Body of pancreas (tissue), 4 donors: ENCODE measurements at regions not wholly inside any gene's neighbourhood (a gene's known extent, or its start where the extent isn't known, plus 50 kb on each side); places are given as distances from the start of the nearest gene placed in this dataset.
"Not testable (repeated sequence)": the region's sequence is repeated elsewhere in the genome, so short reads cannot be mapped to it uniquely, and the experiment has no call there.

Experiments
- POLR2A ChIP-seq, 3 donors: fragments of 450-650 bp; IDR thresholded peaks; one replicate each; pipeline ENCODE4 v1.6.1; 2016; ENCODE audit warnings: antibody characterized with exemption in 3 of 3, mild to moderate bottlenecking in 2 of 3
- TF ChIP-seq, protein P1 (sequence below), 7 experiments: fragments of 450-650 bp in 4 of 7; fragments of 200-600 bp in 3 of 7; sonication (generic) in 3 of 7; IDR thresholded peaks; one replicate each; pipeline ENCODE4 v1.5.1; 2016 to 2019; ENCODE audit warnings: antibody characterized with exemption in 7 of 7

DNA sequence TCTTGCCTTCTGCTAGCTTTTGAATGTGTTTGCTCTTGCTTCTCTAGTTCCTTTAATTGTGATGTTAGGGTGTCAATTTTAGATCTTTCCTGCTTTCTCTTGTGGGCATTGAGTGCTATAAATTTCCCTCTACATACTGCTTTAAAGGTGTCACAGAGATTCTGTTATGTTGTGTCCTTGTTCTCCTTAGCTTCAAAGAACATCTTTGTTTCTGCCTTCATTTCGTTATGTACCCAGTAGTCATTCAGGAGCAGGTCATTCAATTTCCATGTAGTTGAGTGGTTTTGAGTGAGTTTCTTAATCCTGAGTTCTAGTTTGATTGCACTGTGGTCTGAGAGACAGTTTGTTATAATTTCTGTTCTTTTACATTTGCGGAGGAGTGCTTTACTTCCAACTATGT lies 1639.2 kb upstream of the TMEFF2 start:
- TF ChIP-seq, protein P1, sequence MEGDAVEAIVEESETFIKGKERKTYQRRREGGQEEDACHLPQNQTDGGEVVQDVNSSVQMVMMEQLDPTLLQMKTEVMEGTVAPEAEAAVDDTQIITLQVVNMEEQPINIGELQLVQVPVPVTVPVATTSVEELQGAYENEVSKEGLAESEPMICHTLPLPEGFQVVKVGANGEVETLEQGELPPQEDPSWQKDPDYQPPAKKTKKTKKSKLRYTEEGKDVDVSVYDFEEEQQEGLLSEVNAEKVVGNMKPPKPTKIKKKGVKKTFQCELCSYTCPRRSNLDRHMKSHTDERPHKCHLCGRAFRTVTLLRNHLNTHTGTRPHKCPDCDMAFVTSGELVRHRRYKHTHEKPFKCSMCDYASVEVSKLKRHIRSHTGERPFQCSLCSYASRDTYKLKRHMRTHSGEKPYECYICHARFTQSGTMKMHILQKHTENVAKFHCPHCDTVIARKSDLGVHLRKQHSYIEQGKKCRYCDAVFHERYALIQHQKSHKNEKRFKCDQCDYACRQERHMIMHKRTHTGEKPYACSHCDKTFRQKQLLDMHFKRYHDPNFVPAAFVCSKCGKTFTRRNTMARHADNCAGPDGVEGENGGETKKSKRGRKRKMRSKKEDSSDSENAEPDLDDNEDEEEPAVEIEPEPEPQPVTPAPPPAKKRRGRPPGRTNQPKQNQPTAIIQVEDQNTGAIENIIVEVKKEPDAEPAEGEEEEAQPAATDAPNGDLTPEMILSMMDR (IDR thresholded peaks at IDR 0.05), result not testable (repeated sequence)
- not testable (repeated sequence) for TF ChIP-seq POLR2A (IDR thresholded peaks at IDR 0.05)
